Activated T-cell treated with anti-CD3 and anti-CD28 coated beads, Interleukin-2, amount 50 U/mL, for 24 hours (primary cell): ENCODE measurements at regions not wholly inside any gene's neighbourhood (a gene's known extent, or its start where the extent isn't known, plus 50 kb on each side); places are given as distances from the start of the nearest gene placed in this dataset.

Experiments used
- DNase-seq: peaks from one replicate; pipeline ENCODE4 v3.0.0-alpha.2; 2020
- H3K27ac Mint-ChIP-seq: 2 replicates; pipeline ENCODE4 v1.8.0; 2020; ENCODE audit warnings: mild to moderate bottlenecking, mixed read lengths
- H3K27me3 Mint-ChIP-seq: 2 replicates; pipeline ENCODE4 v1.8.0; 2020; ENCODE audit warnings: mixed read lengths
- H3K36me3 Mint-ChIP-seq: 2 replicates; pipeline ENCODE4 v1.8.0; 2020; ENCODE audit warnings: low read depth, mixed read lengths
- H3K4me1 Mint-ChIP-seq: 2 replicates; pipeline ENCODE4 v1.8.0; 2020; ENCODE audit warnings: low read depth, mixed read lengths
- H3K4me3 Mint-ChIP-seq: 2 replicates; pipeline ENCODE4 v1.8.0; 2020; ENCODE audit warnings: mild to moderate bottlenecking, moderate library complexity, mixed read lengths
- H3K9me3 Mint-ChIP-seq: 2 replicates; pipeline ENCODE4 v1.8.0; 2020; ENCODE audit warnings: mixed read lengths

DNA sequence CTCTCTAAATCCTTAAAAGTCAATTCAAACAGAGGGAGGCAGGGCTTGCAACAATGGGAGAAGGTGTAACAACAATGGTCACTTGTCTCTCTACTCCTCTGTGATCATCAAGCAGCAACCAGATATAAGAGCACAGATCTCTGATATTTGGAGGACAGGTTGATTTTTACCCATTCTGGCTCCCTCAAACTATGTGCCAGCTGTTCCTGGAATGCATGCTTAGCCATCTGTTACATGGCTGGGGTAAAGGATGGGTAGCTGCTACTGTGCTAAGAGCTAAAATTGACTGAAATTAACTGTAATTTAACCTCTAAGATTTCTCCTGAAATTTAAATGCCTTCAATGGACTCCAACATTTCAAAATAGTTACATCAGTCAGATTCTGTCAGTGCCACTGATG is 1459.9 kb downstream of the PCDH7 start:
- peaks cover 25% of the 10 kb centered on the region for H3K9me3 Mint-ChIP-seq
- H3K4me1 Mint-ChIP-seq: no peaks in the 10 kb centered on the region
- no peaks in the 10 kb centered on the region for H3K27me3 Mint-ChIP-seq
- no peak for DNase-seq
- H3K36me3 Mint-ChIP-seq: no peaks in the 10 kb centered on the region
- H3K4me3 Mint-ChIP-seq: no peak overlapping the region
- H3K27ac Mint-ChIP-seq: no peak overlapping the region

DNA sequence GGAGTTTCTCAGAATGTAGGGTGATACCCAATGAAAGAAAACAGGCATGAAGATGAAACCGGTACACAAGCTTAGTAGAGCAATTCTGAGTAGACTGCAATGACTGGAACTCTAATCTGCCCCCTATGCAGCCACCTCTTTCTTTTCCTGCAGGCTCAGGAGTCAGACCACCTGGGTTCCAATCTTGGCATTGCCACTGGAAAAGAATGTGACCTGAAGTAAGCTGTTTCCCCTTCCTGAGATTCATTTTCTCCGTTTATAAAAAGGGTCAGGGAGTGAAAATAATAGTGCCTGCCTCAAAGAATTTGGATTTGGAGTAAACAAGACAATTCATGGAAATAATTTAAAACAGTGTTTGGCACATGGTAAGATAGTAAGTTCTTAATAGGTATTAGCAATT is 1464.0 kb downstream of the PCDH7 start:
- no peak overlapping the region for H3K4me3 Mint-ChIP-seq
- H3K4me1 Mint-ChIP-seq: no peaks in the 10 kb centered on the region
- no peaks in the 10 kb centered on the region for H3K36me3 Mint-ChIP-seq
- no peaks in the 10 kb centered on the region for H3K27me3 Mint-ChIP-seq
- no peak overlapping the region for H3K27ac Mint-ChIP-seq
- peaks cover 5% of the 10 kb centered on the region for H3K9me3 Mint-ChIP-seq
- no peak for DNase-seq

DNA sequence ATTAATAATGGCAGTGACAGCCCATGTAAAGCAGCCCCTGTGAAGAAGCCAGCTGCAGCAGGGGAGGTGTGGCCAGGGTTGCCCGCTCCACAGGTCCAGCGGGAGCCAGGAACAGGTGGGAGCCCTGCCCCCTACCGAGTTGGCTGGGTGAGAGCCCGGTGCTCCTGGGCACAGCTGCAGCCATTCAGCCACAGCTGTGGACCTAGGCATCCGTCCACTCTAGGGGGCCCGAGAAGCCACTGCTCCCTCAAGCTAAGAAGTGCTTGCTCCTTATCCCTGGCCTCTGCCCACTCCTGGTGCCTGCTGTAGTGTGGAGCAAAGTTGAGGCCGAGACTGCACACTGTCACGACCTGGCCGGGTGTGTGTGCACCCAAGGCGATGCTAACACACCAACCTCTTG is 1469.0 kb downstream of the PCDH7 start:
- Mint-ChIP-seq H3K4me1 (no peaks in the 10 kb centered on the region), H3K27me3 (no peaks in the 10 kb centered on the region), H3K9me3 (peaks cover 15% of the 10 kb centered on the region), H3K36me3 (no peaks in the 10 kb centered on the region), H3K4me3 (no peak overlapping the region), H3K27ac (no peak overlapping the region)
- DNase-seq: no peak

DNA sequence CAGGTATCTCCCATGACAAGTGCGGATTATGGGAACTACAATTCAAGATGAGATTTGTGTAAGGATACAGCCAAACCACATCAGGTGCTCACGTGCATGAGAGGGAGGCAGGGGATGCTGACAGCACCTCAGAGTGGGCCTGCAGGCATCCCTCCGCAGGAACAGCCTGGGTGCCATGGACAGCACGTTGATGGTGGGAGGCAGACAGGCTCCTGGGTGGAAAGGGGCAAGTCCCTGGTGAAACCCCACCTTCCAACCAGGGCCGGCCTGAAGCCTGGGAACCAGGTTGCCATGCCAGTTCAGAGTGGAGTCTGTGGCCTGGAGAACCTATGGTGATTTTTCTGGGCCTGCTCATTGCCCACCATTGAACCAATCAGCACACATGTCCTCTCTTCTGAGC is 1469.6 kb downstream of the PCDH7 start:
- Mint-ChIP-seq H3K4me1 (no peaks in the 10 kb centered on the region), H3K27me3 (no peaks in the 10 kb centered on the region)

DNA sequence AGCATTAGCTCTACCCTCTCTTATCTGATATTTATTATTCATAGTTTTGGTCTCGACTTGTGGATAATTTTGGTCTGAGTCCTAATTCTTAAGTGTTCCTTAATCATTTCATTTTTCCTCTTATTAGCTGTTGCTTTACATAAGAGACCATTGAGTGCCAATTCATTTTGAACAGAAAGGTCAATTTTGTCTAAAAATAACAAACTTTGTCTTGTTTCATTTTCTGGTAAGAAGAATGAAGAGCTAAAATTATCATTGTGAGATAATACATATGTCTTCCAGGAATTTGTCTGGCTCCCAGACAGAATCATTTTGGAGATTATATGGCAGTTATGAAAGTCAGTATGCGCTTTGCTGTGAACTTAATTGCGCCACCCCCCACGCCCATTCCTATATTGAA is 1471.8 kb downstream of the PCDH7 start:
- peaks cover 22% of the 10 kb centered on the region for H3K9me3 Mint-ChIP-seq
- H3K4me1 Mint-ChIP-seq: no peaks in the 10 kb centered on the region

More for the DNA sequence above, 1469.6 kb downstream of the PCDH7 start:
- no peak for DNase-seq
- H3K27ac Mint-ChIP-seq: no peak overlapping the region
- H3K9me3 Mint-ChIP-seq: peaks cover 15% of the 10 kb centered on the region
- no peaks in the 10 kb centered on the region for H3K36me3 Mint-ChIP-seq
- no peak overlapping the region for H3K4me3 Mint-ChIP-seq

DNA sequence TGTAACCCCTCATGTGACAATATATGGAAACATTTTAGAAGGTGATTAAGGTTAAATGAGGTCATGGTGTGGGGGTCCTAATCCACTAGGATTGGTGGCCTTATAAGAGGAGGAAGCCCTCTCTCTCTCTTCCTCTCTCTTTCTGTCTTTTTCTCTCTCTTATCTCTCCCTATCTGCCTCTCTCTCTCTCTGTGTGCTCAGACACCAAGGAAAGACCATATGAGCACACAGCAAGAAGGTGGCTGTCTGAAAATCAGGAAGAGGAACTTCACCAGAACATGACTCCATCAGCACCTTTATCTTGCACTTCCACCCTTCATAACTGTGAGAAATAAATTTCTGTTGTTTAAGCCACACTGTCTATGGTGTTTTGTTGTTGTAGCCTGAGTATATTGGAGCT is 1472.2 kb downstream of the PCDH7 start:
- Mint-ChIP-seq H3K9me3 (peaks cover 23% of the 10 kb centered on the region), H3K4me3 (no peak overlapping the region), H3K27ac (no peak overlapping the region), H3K4me1 (no peaks in the 10 kb centered on the region), H3K36me3 (no peaks in the 10 kb centered on the region), H3K27me3 (no peaks in the 10 kb centered on the region)
- no peak for DNase-seq

More for the DNA sequence above, 1471.8 kb downstream of the PCDH7 start:
- DNase-seq: no peak
- Mint-ChIP-seq H3K27ac (no peak overlapping the region), H3K4me3 (no peak overlapping the region), H3K27me3 (no peaks in the 10 kb centered on the region), H3K36me3 (no peaks in the 10 kb centered on the region)

DNA sequence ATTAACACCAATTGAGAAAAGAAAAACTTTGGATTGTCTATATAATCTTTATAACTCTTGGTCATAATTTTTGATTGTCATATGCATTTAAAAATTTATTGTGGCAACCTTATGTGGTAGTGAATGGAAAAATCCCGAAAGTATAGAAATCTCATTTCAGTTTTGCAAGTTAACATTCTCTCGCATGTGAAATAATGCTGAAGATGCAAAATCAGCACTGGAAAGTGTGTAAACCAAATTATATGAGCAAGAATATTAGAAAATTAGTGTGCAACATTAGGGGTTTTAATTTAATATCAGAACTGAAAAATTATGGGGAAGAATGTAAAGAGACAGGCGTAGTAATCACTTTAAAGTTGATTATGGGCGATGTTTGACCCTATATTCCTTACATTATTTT is 1472.8 kb downstream of the PCDH7 start:
- no peaks in the 10 kb centered on the region for H3K27me3 Mint-ChIP-seq
- no peaks in the 10 kb centered on the region for H3K4me1 Mint-ChIP-seq
- no peak for DNase-seq
- H3K36me3 Mint-ChIP-seq: no peaks in the 10 kb centered on the region
- no peak overlapping the region for H3K4me3 Mint-ChIP-seq
- H3K9me3 Mint-ChIP-seq: peaks cover 23% of the 10 kb centered on the region
- no peak overlapping the region for H3K27ac Mint-ChIP-seq

DNA sequence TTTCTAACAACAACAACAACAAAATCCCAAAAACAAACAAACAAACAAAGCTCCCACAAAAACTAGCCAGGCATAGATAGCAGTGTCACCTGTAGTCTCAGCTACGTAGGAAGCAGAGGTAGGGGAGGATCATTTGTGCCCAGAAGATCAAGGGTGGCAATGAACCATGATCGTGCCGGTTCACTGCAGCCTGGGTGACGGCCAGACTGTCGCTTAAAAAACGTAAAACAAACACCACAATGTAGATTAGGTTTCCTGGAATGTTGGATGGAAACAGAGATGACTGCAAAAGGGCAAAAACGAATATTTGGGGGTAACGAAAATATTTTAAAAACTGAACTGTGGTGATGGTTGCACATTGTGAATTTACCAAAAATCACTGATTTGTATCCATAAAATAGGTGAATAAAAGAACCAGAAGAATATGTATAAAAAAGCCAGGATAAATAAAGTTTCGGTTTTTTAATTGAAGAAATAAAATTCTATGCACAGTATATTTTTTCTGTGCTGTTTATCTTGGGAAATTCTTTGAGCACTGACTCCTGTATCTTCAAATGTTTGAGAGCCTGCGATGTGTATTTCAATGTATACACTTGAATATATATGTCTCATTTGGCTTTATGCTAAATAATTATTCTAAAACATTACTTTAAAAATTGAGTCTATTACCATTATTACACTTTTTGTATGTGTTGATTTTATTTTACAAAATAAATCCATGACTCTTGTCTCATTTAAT is 1477.0 kb downstream of the PCDH7 start:
- H3K4me3 Mint-ChIP-seq: no peak overlapping the region
- no peak overlapping the region for H3K27ac Mint-ChIP-seq
- no peaks in the 10 kb centered on the region for H3K36me3 Mint-ChIP-seq
- DNase-seq: no peak
- peaks cover 24% of the 10 kb centered on the region for H3K9me3 Mint-ChIP-seq
- no peaks in the 10 kb centered on the region for H3K4me1 Mint-ChIP-seq
- no peaks in the 10 kb centered on the region for H3K27me3 Mint-ChIP-seq

DNA sequence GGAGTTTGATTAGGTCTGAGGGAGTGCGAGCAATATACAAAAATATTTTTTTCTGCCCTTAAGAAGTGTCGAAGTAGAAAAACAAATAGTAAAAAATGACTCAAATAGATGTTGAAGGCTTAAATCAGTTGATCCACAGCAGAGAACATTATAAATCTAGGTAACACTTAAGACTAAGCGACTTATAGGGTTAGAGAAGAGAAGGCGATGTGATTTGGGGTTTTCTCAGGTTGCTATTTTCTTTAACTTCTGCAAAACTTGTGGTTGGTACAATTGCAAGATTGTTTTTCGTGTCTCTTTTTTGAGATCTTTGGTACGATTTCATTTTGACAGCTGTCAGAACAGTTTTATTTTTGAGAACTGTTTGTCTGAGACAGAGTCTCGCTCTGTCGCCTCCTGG is 1479.5 kb downstream of the PCDH7 start:
- Mint-ChIP-seq H3K27ac (no peak overlapping the region), H3K4me1 (no peaks in the 10 kb centered on the region), H3K4me3 (no peak overlapping the region), H3K27me3 (no peaks in the 10 kb centered on the region), H3K36me3 (no peaks in the 10 kb centered on the region), H3K9me3 (peaks cover 24% of the 10 kb centered on the region)
- no peak for DNase-seq

DNA sequence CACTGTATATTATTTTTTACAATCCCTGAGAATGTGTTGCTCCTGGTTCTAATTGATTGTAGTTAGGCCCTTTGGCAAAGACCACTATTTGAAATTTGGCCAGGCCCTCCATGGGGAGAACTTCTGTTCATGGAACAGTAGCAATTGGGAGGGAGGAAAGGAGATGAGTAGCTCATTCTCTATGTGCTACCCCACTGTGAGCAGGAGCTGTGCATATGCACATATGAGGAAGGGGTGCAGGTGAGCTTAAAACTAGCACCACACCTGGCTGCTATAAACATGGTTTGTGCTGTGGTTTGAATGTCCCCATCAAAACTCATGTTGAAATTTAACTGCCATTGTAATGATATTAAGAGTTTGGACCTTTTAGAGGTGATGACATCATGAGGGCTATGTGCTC is 1483.2 kb downstream of the PCDH7 start:
- peaks cover 18% of the 10 kb centered on the region for H3K9me3 Mint-ChIP-seq
- no peaks in the 10 kb centered on the region for H3K36me3 Mint-ChIP-seq
- H3K4me3 Mint-ChIP-seq: no peak overlapping the region
- no peaks in the 10 kb centered on the region for H3K27me3 Mint-ChIP-seq
- no peak overlapping the region for H3K27ac Mint-ChIP-seq
- no peak for DNase-seq
- no peaks in the 10 kb centered on the region for H3K4me1 Mint-ChIP-seq

DNA sequence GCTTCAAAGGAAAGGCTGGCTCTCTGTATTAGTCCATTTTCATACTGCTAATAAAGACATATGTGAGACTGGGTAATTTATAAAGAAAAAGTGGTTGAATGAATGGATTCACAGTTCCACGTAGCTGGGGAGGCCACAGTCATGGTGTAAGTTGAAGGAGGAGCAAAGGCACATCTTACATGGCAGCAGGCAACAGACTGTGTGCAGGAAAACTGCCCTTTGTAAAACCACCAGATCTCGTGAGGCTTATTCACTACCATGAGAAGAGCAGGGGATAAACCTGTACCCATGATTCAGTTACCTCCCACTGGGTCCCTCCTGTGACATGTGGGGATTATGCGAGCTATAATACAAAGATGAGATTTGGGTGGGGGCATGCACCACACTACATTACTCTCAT is 1486.6 kb downstream of the PCDH7 start:
- DNase-seq: no peak
- Mint-ChIP-seq H3K4me3 (no peak overlapping the region), H3K36me3 (no peaks in the 10 kb centered on the region), H3K4me1 (no peaks in the 10 kb centered on the region), H3K27me3 (no peaks in the 10 kb centered on the region), H3K9me3 (peaks cover 23% of the 10 kb centered on the region), H3K27ac (no peak overlapping the region)

DNA sequence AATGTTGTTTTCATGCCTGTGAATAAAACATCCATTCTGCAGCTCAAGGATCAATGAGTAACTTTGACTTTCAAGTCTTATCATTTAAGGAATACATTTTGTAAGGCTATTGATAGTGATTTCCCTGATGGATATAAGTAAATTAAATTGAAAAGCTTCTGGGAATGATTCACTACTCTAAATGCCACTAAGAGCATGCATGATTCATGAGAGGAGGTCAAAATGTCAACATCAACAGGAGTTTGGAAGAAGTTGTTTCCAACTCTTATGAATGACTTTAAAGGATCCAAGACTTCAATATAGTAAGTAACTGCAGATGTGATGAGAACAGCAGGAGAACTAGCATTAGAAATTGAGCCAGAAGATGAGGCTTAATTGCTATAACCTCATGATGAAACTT is 1487.3 kb downstream of the PCDH7 start:
- DNase-seq: no peak

DNA sequence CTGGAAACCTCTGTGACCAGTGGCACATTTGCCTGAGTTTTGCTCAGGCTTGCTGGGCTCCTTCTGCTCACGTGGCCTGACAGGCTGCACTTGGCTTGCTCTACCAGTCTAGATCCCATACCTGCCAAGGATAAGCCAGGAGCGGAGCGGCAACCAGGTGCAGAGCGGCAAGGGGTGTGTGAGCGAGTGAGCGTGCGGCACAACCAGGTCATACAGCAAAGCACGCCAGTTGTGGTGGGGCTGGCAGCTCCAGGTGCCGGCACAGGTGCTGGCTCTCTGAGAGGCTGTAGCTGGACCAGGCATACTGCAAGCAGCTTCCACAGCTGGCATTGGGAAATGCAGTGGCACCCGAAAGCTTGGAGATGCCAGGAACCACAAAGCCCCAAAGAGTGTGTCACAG is 1495.1 kb downstream of the PCDH7 start:
- no peaks in the 10 kb centered on the region for H3K36me3 Mint-ChIP-seq

More for the DNA sequence above, 1487.3 kb downstream of the PCDH7 start:
- H3K4me3 Mint-ChIP-seq: no peak overlapping the region
- H3K4me1 Mint-ChIP-seq: no peaks in the 10 kb centered on the region
- peaks cover 21% of the 10 kb centered on the region for H3K9me3 Mint-ChIP-seq
- no peaks in the 10 kb centered on the region for H3K27me3 Mint-ChIP-seq
- H3K27ac Mint-ChIP-seq: no peak overlapping the region
- no peaks in the 10 kb centered on the region for H3K36me3 Mint-ChIP-seq

DNA sequence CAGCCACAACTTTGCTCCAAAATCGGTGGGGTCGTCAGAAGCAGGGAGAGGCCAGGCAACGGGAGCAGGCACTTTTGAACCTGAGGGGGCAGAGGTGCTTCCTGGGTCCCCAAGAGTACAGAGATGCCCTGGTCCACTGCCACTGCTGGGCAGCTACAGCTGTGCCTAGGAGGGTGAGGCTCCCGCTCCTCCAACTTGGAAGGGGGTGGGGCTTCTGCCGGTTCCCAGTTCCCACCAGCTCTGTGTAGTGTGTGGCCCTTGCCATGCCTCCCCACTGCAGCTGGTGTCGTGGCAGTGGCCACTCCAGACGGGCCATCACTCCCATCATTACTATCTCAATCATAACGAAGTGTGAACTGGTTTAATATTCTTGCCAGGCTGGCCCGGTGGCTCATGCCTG is 1496.3 kb downstream of the PCDH7 start:
- H3K4me3 Mint-ChIP-seq: no peak overlapping the region
- no peak for DNase-seq
- H3K27me3 Mint-ChIP-seq: no peaks in the 10 kb centered on the region
- no peaks in the 10 kb centered on the region for H3K4me1 Mint-ChIP-seq
- H3K36me3 Mint-ChIP-seq: no peaks in the 10 kb centered on the region
- no peak overlapping the region for H3K27ac Mint-ChIP-seq
- H3K9me3 Mint-ChIP-seq: peaks cover 10% of the 10 kb centered on the region

More for the DNA sequence above, 1495.1 kb downstream of the PCDH7 start:
- Mint-ChIP-seq H3K27me3 (no peaks in the 10 kb centered on the region), H3K4me3 (no peak overlapping the region), H3K4me1 (no peaks in the 10 kb centered on the region), H3K27ac (no peak overlapping the region), H3K9me3 (peaks cover 14% of the 10 kb centered on the region)
- DNase-seq: no peak

DNA sequence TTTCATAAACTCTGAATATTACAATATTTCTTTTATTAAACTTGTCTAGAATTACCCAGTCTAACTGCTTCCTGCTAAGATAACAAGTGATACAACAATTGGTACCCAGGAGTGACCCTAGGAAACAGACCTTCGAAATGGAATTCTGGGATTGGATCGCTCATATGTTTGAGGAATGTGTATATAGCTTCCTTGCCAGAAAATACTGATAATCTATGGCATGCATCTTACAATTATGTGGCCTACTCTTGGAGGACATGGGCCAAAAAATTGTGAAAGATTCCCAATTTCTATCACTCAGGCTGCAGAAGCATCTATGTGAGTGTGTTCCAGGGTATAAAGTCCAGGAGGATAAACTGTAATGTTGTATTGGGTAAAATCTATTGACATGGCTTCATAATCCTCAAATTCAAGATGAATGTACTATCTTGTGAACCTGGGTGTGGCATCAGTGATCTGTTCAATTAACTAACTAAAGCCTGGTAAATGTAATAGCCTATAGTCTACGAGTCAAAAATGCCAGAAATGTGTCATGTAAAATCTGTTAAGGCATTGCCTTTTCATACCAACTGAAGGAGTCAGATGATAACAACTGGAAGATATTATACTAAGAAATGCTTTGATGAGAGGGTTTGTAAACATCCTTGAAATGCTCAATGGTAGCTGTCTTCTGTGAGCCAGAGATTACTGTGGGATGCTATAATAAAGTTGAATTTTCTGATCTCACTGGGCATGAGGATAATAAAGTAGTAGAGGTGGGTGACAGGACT is 1499.3 kb downstream of the PCDH7 start:
- no peaks in the 10 kb centered on the region for H3K27me3 Mint-ChIP-seq
- no peak overlapping the region for H3K27ac Mint-ChIP-seq
- no peak for DNase-seq
- peaks cover 22% of the 10 kb centered on the region for H3K9me3 Mint-ChIP-seq
- no peak overlapping the region for H3K4me3 Mint-ChIP-seq
- no peaks in the 10 kb centered on the region for H3K4me1 Mint-ChIP-seq
- no peaks in the 10 kb centered on the region for H3K36me3 Mint-ChIP-seq
